HG03439 (cell line): ENCODE measurements at regions not wholly inside any gene's neighbourhood (a gene's known extent, or its start where the extent isn't known, plus 50 kb on each side); places are given as distances from the start of the nearest gene placed in this dataset.
"Not testable (repeated sequence)": the region's sequence is repeated elsewhere in the genome, so short reads cannot be mapped to it uniquely, and the experiment has no call there.

ENCODE experiments used
- ATAC-seq: cut with Tn5 transposase; IDR thresholded peaks from one replicate; pipeline ENCODE4 v1.9.1; 2021; ENCODE audit warnings: mild to moderate bottlenecking, moderate library complexity; ENCODE audit not compliant: unreplicated experiment

DNA sequence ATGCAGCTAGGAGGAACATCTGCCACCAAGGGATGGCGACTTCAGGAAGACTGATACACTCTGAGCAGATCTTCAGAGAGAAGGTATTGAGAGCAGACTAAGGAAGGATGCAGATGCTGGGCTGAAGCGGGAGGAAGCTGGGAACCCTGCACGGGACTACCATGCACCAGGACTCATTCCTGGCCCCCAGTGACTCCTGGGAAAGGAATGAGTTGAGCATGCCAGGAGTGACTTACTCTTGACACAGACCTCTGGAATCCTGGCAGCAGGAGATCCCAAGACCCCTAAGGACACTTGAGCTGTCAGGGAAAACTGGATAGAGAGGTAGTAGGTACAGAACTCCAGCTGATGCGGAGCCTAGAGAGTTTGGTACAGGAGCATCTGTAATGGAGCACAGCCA is 336.1 kb downstream of the RPS29 start:
- ATAC-seq = no peak

DNA sequence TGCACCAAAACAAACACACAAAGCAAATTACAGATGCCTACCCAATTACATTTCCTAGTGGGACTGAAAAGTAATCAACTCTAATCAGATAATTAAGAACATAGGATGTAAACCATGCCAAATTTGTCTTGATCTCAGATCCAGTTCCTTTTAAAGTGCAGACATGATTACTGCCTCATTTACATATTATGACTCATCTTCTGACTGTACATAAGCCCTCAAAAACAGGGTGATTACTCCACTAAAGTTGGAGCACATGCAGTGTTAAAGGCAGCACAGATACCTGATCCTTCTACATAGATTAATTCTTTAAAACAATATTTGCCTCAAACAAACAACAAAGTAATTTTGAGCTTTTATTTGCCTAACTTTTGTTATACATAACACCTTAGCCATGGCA is 337.2 kb downstream of the RPS29 start:
- peak; percentile 53 for ATAC-seq

DNA sequence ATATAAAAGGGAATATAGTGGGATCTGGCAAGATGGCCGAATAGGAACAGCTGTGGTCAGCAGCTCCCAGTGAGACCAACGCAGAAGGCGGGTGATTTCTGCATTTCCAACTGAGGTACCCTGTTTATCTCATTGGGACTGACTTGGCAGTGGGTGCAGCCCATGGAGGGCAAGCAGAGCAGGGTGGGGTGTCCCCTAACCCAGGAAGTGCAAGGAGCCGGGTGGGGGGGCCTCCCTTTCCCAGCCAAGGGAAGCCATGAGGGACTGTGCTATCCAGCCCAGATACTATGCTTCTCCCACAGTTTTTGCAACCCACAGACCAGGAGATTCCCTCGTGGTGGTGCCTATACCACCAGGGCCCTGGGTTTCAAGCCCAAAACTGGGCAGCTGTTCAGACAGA is 342.4 kb downstream of the RPS29 start:
- not testable (repeated sequence) for ATAC-seq

- ATAC-seq = no peak
Measured at GRCh38 chr14:49240383-49240782, 345.8 kb downstream of the RPS29 start.

- no peak for ATAC-seq
Measured at GRCh38 chr14:49228552-49228951, 357.6 kb downstream of the RPS29 start.

DNA sequence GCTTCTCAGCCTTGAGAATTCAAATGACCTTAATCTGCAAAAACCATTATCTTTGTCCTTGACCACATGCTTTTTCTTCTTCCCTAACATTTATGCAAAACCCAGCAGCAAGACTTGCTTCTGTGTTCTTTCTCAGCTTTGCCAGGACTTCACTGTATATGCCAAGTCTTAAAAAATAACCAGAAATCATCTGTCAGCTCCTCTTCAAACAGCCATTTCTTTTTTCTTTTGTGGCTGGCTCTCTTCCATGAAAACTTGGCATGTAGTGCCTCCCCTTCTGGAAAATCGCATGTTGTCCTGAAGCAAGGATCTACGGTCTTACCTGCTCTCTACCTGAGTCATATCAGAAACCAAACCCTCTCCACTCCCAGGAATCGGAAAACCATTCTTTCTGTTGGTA is 364.9 kb downstream of the RPS29 start:
- no peak for ATAC-seq

GRCh38 chr14:49220492-49220891 is 365.7 kb downstream of the RPS29 start:
- no peak for ATAC-seq

- no peak for ATAC-seq
Measured at GRCh38 chr14:49218436-49219092, 367.6 kb downstream of the RPS29 start.

DNA sequence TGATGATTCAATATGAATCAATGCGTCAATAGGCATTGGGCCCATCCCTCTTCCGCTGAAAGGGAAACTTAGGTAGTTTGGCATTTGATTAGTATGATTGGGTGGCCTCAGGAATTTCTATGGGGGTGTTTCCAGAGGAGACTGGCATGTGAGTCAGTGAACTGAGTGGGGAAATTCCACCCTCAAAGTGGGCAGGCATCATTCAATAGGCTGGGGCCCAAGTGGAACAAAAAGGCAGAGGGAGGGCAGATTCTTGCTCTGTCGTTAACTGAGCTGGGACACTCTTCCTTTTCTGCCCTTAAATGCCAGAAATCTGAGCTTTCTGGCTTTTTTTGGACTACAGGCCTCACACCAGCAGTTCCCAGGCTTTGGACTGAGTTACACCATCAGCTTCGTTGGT is 373.5 kb downstream of the RPS29 start:
- no peak for ATAC-seq

GRCh38 chr14:49209416-49209815 is 376.8 kb downstream of the RPS29 start:
- no peak for ATAC-seq

GRCh38 chr14:49206828-49207227 is 379.4 kb downstream of the RPS29 start:
- no peak for ATAC-seq

DNA sequence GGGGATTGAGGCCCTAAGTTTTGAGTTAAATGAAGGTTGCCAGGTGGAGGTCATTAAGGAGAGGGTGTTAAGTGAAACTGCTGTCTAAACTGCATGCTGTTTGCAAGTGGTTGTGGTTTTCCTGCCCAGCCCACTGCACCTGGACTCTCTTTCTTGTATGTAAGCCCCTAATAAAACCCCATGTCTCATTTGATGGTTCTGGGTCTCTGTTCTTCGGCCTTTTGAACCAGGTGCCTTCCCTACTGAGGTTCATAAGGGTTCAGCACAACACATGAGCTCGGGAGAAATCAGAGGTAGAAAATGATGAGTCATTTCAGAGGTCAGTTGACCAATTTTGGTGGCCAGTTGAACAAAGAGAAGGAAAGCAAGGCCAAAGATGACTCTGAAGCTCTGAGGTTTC is 382.5 kb downstream of the RPS29 start:
- no peak for ATAC-seq

GRCh38 chr14:49199159-49199558 is 387.0 kb downstream of the RPS29 start:
- ATAC-seq = no peak

DNA sequence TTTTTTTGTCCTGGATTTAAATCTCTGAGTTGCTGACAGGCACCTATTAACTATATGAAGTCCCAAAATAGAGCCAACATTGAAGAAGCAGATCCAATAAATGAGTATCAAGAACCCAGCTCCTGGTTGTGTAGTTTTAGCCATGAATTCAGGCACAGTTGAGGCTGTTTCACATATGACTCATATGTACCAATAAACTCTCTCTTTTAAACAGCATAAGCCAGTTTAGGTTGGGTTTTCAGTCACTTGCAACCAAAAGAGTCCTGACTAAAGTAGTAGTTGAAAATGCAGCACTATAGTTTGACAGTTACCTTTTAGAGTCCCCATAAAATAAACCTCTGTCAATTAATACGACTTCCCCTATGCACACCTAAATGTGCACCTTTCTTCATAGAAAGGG is 389.9 kb downstream of the RPS29 start:
- no peak for ATAC-seq

DNA sequence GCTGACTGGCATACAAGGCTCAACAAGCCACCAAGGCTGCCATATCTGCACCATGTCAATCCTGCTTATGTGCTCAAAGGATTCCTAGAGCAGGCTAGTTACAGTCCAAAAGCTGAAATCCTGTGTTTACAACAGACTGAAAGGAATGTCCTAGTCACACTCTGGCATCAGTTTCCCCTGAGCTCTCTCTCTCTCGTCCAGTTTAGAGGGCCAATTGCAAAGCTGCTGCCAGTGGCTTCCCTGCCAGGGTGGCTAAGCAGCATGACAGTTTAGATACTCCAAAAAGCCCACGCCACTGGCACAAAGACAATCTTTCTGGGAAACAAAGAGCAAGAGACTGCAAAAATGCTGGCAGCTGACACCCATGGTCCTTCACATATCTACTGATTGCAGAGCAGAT is 392.1 kb downstream of the RPS29 start:
- no peak for ATAC-seq

GRCh38 chr14:49193332-49194065 is 392.7 kb downstream of the RPS29 start:
- ATAC-seq = peak; percentile 96

GRCh38 chr14:49191380-49191779 is 394.8 kb downstream of the RPS29 start:
- ATAC-seq = no peak

GRCh38 chr14:49189375-49189774 is 396.8 kb downstream of the RPS29 start:
- ATAC-seq = no peak

DNA sequence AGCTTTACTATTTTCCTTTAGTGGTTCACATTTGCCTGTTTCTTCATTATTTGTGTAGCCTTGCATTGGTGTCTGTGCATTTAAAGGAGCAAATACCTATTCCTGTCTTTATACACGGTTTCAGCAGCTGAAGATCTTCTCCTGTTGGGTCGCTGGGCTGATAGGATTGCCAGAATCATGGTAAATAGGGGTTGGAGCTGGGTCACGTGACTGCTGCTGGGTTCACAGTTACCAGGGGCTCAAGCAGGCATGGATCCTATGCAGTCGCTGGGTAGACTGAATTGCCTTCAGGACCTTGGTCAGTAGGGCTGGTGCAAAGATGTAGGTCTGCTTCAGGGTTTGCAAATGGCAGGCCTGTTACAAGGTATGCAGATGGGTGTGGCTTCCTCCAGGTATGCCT is 398.4 kb downstream of the RPS29 start:
- no peak for ATAC-seq

DNA sequence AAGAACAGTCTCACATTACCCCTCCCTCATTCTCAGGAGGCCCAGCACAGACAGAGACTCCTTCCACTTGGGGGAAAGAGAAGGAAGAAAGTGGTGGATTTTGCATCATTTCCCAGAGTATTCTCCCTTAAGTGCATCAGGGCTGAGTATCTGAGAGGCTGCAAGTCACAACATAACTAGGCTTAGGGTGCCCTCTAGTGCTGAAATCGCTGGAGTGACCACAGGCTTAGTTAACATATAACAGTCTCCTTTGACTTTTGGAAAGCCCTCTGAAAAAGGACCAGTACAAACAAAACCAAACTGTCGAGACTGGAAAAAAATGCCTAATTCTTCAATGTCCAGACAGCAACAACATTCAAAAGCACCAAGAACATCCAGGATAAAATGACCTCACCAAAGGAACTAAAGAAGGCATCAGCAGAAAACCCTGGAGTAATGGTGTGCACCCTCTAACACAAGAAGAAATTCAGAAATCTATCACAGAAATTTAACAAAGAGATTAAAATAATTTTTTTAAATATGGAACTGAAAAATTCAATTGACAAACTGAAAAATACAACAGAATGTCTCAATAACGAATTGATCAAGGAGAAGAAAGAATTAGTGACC is 412.3 kb downstream of the RPS29 start:
- ATAC-seq = peak; percentile 98

GRCh38 chr14:49164074-49164473 is 422.1 kb downstream of the RPS29 start:
- no peak for ATAC-seq

DNA sequence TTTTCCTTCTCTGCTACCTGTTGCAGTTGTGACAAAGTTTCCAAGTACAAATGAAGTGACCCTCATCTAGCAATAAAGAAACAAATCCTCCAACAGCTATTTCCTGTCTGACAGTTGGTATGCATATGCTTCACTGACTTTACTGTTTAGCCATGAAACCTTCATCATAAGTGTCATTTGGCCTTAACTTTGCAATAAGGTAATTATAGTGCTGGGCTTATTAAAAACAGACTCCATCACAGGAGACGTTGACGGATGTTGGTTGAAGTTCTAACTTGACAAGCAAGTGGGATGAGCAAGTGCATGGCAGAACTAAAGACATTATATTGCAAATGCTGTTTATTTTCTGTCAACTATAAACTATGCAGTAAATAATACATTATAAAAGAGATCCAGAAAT is 425.2 kb downstream of the RPS29 start:
- no peak for ATAC-seq
